ENCODE measurements at regions not wholly inside any gene's neighbourhood (a gene's known extent, or its start where the extent isn't known, plus 50 kb on each side); places are given as distances from the start of the nearest gene placed in this dataset.
A peak's percentile ranks its signal among the peaks of the same experiment; 100 is the strongest.

DNA sequence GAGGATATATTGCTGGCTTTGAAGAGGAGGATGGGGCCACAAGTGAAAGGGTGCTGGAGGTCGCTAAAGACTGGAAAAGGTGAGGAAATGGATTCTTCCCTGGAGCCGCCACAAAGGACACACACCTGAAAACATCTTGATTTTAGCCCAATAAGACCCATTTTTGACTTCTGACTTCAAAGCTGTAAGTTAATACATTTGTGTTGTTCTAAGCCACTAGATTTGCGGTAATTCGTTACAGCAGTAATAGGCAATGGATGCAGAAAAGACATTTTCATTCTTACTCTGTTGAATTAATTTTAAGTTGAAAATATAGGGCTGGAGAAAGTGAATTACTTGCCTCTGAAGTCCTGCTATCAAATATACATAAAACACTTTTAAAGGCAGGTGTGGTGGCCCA is 117.7 kb upstream of the RAB12 start (continued):
- TF ChIP-seq, protein P1, sequence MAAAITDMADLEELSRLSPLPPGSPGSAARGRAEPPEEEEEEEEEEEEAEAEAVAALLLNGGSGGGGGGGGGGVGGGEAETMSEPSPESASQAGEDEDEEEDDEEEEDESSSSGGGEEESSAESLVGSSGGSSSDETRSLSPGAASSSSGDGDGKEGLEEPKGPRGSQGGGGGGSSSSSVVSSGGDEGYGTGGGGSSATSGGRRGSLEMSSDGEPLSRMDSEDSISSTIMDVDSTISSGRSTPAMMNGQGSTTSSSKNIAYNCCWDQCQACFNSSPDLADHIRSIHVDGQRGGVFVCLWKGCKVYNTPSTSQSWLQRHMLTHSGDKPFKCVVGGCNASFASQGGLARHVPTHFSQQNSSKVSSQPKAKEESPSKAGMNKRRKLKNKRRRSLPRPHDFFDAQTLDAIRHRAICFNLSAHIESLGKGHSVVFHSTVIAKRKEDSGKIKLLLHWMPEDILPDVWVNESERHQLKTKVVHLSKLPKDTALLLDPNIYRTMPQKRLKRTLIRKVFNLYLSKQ (tag by site-specific recombination; IDR thresholded peaks at IDR 0.05; ENCODE audit: borderline replicate concordance), result no peak
- TF ChIP-seq ZNF791 (tag by site-specific recombination; IDR thresholded peaks at IDR 0.05), result no peak

DNA sequence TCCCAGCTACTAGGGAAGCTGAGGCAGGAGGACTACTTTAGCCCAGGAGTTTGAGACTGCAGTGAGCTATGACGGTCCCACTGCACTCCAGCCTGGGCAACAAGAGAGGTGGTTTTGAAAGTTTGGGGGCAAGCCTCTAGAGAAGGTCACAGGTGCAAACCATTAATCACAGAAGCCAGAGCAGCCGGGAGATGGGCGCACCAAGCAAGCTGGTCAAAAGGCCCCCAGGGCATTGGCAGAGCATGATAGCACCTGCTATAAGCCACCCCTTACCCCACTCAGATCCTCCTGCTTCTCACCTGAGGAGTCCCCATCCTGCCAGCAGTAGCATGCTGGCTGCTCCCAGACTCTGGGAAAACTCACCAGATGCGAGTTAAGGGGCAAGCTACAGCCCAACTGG is 116.1 kb upstream of the RAB12 start:
- ChIA-PET CTCF (interaction anchor here (0.6 to 1.2 kb wide), 2 partner anchors 103 to 748 kb away, joined by 4 to 5 read pairs; no protein-coding TSS in a partner anchor), POLR2A (no interaction called here)
- Histone ChIP-seq H3K4me1 (ENCODE audit: control insufficient read depth, insufficient read depth, low read length) (no peaks in the 10 kb centered on the region), H3K4me3 (ENCODE audit: low read depth, low read length) (no peak overlapping the region), H3K36me3 (ENCODE audit: control insufficient read depth in 2 of 2, insufficient read depth in 1 of 2, low read length in 2 of 2) (no peaks in the 10 kb centered on the region), H3K27ac (ENCODE audit: extremely low read depth, low read depth, low read length) (no peak overlapping the region), H3K9me3 (ENCODE audit: control insufficient read depth, insufficient read depth, low read depth, low read length) (no peaks in the 10 kb centered on the region)
- TF ChIP-seq, protein P2, sequence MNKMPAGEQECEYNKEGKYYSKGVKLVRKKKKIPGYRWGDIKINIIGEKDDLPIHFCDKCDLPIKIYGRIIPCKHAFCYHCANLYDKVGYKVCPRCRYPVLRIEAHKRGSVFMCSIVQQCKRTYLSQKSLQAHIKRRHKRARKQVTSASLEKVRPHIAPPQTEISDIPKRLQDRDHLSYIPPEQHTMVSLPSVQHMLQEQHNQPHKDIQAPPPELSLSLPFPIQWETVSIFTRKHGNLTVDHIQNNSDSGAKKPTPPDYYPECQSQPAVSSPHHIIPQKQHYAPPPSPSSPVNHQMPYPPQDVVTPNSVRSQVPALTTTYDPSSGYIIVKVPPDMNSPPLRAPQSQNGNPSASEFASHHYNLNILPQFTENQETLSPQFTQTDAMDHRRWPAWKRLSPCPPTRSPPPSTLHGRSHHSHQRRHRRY (tag by site-specific recombination; IDR thresholded peaks at IDR 0.05), result no peak

DNA sequence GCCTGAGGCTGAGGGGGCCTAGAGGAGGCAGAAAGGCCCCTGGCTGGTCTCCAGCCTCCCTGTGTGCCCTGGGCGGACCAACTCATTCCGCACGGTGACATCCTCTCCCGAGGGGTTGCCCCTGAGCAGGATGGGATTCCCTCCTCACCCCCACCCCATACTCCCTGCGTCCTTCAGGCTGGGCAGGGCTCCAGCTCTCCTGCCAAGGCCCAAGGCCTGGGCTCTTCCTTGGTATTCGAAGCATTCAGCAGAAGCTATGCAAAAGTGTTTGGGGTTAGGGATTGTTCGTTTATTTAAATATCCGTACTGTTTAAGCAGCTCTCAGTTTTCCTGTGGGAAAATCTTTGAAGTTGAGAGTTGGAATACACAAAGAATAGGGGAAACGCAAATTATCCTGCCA is 113.1 kb upstream of the RAB12 start:
- no peaks in the 10 kb centered on the region for H3K36me3 ChIP-seq (ENCODE audit: control insufficient read depth in 2 of 2, insufficient read depth in 1 of 2, low read length in 2 of 2)
- POLR2A ChIA-PET, result no interaction called here
- CTCF ChIA-PET, result interaction anchor here (1.1 to 1.6 kb wide), 2 partner anchors 17 to 47 kb away, joined by 3 to 5 read pairs; no protein-coding TSS in a partner anchor
- no peaks in the 10 kb centered on the region for H3K4me1 ChIP-seq (ENCODE audit: control insufficient read depth, insufficient read depth, low read length)
- H3K27ac ChIP-seq (ENCODE audit: extremely low read depth, low read depth, low read length), result no peak overlapping the region
- H3K9me3 ChIP-seq (ENCODE audit: control insufficient read depth, insufficient read depth, low read depth, low read length), result no peaks in the 10 kb centered on the region
- TF ChIP-seq ZNF473 (tag by site-specific recombination; IDR thresholded peaks at IDR 0.05), result no peak
- H3K4me3 ChIP-seq (ENCODE audit: low read depth, low read length), result no peak overlapping the region

DNA sequence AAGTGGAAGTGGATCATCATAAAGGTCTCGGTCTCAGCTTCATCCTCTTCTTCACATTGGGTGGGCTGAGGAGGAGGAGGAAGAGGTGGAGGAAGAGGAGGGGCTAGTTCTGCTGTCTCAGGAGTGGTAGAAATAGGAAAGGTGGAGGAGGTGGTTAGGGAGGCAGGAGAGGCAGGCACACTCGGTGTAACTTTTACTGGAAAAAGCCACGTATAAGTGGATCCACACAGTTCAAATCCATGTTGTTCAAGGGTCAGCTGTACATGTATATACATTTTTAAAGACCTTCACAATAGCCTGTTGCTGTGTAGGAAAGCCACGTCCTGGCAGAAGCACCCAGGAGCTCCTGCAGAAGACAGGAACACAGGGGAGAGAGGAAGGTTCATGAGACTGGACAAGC is 110.3 kb upstream of the RAB12 start:
- TF ChIP-seq, protein P3, sequence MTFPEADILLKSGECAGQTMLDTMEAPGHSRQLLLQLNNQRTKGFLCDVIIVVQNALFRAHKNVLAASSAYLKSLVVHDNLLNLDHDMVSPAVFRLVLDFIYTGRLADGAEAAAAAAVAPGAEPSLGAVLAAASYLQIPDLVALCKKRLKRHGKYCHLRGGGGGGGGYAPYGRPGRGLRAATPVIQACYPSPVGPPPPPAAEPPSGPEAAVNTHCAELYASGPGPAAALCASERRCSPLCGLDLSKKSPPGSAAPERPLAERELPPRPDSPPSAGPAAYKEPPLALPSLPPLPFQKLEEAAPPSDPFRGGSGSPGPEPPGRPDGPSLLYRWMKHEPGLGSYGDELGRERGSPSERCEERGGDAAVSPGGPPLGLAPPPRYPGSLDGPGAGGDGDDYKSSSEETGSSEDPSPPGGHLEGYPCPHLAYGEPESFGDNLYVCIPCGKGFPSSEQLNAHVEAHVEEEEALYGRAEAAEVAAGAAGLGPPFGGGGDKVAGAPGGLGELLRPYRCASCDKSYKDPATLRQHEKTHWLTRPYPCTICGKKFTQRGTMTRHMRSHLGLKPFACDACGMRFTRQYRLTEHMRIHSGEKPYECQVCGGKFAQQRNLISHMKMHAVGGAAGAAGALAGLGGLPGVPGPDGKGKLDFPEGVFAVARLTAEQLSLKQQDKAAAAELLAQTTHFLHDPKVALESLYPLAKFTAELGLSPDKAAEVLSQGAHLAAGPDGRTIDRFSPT (tag by site-specific recombination; IDR thresholded peaks at IDR 0.05), result no peak
- TF ChIP-seq TCF7L2 (IDR thresholded peaks at IDR 0.05; ENCODE audit: borderline replicate concordance, low read depth, low read length) (no peak), ZNF133 (tag by site-specific recombination; IDR thresholded peaks at IDR 0.05) (peak; percentile 95)
- ChIA-PET CTCF (interaction anchor here (1.4 kb wide), 1 partner anchor 9 kb away, joined by 4 read pairs; no protein-coding TSS in a partner anchor), POLR2A (no interaction called here)
- Histone ChIP-seq H3K27ac (ENCODE audit: extremely low read depth, low read depth, low read length) (no peak overlapping the region), H3K4me3 (ENCODE audit: low read depth, low read length) (no peak overlapping the region), H3K4me1 (ENCODE audit: control insufficient read depth, insufficient read depth, low read length) (no peaks in the 10 kb centered on the region), H3K9me3 (ENCODE audit: control insufficient read depth, insufficient read depth, low read depth, low read length) (no peaks in the 10 kb centered on the region), H3K36me3 (ENCODE audit: control insufficient read depth in 2 of 2, insufficient read depth in 1 of 2, low read length in 2 of 2) (no peaks in the 10 kb centered on the region)

DNA sequence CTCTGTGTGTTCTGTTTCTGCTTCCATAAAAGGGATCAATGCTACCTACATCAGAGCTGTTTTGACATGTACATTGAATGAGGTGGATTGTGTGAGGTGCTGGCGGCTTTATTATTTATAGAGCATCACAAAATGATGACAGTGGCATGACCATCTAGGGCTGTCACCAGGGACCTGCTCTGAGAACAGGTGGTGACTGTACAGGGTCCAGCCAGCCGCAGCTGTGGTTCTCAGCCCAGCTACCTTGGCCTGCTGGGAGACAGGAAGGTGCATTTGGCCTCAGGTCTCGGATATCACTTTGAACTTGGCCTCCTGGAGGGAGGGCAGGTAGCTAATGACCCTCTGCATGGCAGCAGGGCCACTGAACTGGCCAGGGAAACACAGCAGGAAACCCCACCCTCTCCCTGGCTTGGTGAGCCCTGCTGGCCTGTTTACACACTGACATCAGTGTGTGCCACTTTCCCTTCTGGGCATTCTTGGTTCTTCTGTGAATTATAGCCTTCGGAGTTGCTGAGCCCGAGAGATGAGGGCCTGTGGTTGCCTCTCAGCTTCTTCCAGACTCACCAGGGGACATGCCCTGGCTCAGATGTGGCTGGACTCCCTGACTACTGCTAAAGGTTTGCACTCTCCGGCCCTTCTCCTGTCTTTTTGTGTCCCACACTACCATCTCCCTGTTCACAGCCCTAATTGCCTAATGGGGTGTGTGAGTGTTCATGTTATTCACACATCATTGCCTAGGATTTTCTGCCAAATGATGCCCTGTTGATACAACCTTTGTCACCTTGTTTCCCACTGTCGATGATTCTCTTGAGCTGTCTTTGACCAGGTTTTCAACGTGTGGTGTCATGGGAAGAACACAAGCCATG is 109.2 kb upstream of the RAB12 start:
- no peak overlapping the region for H3K27ac ChIP-seq (ENCODE audit: extremely low read depth, low read depth, low read length)
- H3K9me3 ChIP-seq (ENCODE audit: control insufficient read depth, insufficient read depth, low read depth, low read length), result no peaks in the 10 kb centered on the region
- ChIA-PET CTCF (interaction anchor here (1.6 kb wide), 1 partner anchor 30 kb away, joined by 3 read pairs; no protein-coding TSS in a partner anchor), POLR2A (no interaction called here)
- H3K4me1 ChIP-seq (ENCODE audit: control insufficient read depth, insufficient read depth, low read length), result no peaks in the 10 kb centered on the region
- TF ChIP-seq, protein P4, sequence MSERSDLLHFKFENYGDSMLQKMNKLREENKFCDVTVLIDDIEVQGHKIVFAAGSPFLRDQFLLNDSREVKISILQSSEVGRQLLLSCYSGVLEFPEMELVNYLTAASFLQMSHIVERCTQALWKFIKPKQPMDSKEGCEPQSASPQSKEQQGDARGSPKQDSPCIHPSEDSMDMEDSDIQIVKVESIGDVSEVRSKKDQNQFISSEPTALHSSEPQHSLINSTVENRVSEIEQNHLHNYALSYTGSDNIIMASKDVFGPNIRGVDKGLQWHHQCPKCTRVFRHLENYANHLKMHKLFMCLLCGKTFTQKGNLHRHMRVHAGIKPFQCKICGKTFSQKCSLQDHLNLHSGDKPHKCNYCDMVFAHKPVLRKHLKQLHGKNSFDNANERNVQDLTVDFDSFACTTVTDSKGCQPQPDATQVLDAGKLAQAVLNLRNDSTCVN (tag by site-specific recombination; optimal IDR thresholded peaks at IDR 0.05), result no peak
- TF ChIP-seq ZIC2 (tag by site-specific recombination; IDR thresholded peaks at IDR 0.05), result peak; percentile 89
- no peak overlapping the region for H3K4me3 ChIP-seq (ENCODE audit: low read depth, low read length)
- H3K36me3 ChIP-seq (ENCODE audit: control insufficient read depth in 2 of 2, insufficient read depth in 1 of 2, low read length in 2 of 2), result no peaks in the 10 kb centered on the region
